A673 (cell line): ENCODE measurements at regions not wholly inside any gene's neighbourhood (a gene's known extent, or its start where the extent isn't known, plus 50 kb on each side); places are given as distances from the start of the nearest gene placed in this dataset.

Experiments
- EZH2 ChIP-seq: fragments of 200-600 bp; sonication (generic); IDR thresholded peaks from 2 replicates; pipeline ENCODE4 v1.6.1; 2017; ENCODE audit warnings: borderline replicate concordance, low read depth, mild to moderate bottlenecking, mixed read lengths, antibody characterized with exemption, low read length; ENCODE audit not compliant: poor library complexity, severe bottlenecking
- TF ChIP-seq, protein P1 (sequence below): fragments of 300-800, 200-600 bp; sonication (generic); conservative IDR thresholded peaks from 2 replicates; pipeline ENCODE4 v1.5.1; 2017; ENCODE audit warnings: low read depth, mild to moderate bottlenecking, antibody characterized with exemption, low read length, moderate library complexity, mixed read lengths

DNA sequence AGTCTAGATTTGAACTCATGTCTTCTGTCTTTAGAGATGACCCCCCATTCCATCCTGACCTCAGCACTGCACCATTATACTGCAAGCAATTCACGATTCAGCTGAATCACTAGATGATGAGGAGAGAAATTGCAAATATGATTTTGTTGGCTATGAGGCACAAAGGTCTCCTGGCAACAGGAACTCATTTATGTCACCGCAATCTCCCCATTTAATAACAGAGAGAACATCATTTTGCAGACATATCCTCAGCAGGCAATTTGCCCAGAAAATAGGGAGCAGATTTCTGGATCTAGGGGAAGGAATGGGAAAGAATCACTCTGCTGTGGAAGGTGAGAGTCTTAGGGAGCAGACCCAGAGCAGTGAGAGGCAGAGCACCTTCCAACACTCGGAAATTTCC lies 303.0 kb downstream of the PAX1 start:
- no peak for TF ChIP-seq EZH2
- TF ChIP-seq, protein P1, sequence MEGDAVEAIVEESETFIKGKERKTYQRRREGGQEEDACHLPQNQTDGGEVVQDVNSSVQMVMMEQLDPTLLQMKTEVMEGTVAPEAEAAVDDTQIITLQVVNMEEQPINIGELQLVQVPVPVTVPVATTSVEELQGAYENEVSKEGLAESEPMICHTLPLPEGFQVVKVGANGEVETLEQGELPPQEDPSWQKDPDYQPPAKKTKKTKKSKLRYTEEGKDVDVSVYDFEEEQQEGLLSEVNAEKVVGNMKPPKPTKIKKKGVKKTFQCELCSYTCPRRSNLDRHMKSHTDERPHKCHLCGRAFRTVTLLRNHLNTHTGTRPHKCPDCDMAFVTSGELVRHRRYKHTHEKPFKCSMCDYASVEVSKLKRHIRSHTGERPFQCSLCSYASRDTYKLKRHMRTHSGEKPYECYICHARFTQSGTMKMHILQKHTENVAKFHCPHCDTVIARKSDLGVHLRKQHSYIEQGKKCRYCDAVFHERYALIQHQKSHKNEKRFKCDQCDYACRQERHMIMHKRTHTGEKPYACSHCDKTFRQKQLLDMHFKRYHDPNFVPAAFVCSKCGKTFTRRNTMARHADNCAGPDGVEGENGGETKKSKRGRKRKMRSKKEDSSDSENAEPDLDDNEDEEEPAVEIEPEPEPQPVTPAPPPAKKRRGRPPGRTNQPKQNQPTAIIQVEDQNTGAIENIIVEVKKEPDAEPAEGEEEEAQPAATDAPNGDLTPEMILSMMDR: no peak
